GM19395 (cell line): ENCODE measurements at regions not wholly inside any gene's neighbourhood (a gene's known extent, or its start where the extent isn't known, plus 50 kb on each side); places are given as distances from the start of the nearest gene placed in this dataset.
"Not testable (repeated sequence)": the region's sequence is repeated elsewhere in the genome, so short reads cannot be mapped to it uniquely, and the experiment has no call there.

ENCODE experiments used
- ATAC-seq: cut with Tn5 transposase; IDR thresholded peaks from one replicate; pipeline ENCODE4 v1.9.1; 2021; ENCODE audit warnings: mild to moderate bottlenecking, moderate library complexity; ENCODE audit not compliant: unreplicated experiment

- ATAC-seq, result no peak
Observed at GRCh38 chr21:27808923-27809322, 842.0 kb upstream of the ADAMTS5 start.

GRCh38 chr21:27807596-27807995 lies 840.7 kb upstream of the ADAMTS5 start:
- no peak for ATAC-seq

GRCh38 chr21:27806281-27806680 lies 839.4 kb upstream of the ADAMTS5 start:
- ATAC-seq, result no peak

- no peak for ATAC-seq
Observed at GRCh38 chr21:27805696-27806095, 838.8 kb upstream of the ADAMTS5 start.

- no peak for ATAC-seq
Observed at GRCh38 chr21:27804515-27804914, 837.6 kb upstream of the ADAMTS5 start.

GRCh38 chr21:27803571-27803970 lies 836.7 kb upstream of the ADAMTS5 start:
- ATAC-seq, result no peak

- no peak for ATAC-seq
Observed at GRCh38 chr21:27802816-27803475, 836.1 kb upstream of the ADAMTS5 start.

GRCh38 chr21:27799861-27800260 lies 833.0 kb upstream of the ADAMTS5 start:
- ATAC-seq, result no peak

GRCh38 chr21:27796106-27796505 lies 829.2 kb upstream of the ADAMTS5 start:
- ATAC-seq, result no peak

GRCh38 chr21:27795418-27795817 lies 828.5 kb upstream of the ADAMTS5 start:
- no peak for ATAC-seq

- ATAC-seq, result no peak
Observed at GRCh38 chr21:27793901-27794300, 827.0 kb upstream of the ADAMTS5 start.

- no peak for ATAC-seq
Observed at GRCh38 chr21:27787046-27787445, 820.2 kb upstream of the ADAMTS5 start.

GRCh38 chr21:27779606-27780005 lies 812.7 kb upstream of the ADAMTS5 start:
- ATAC-seq, result no peak

- ATAC-seq, result no peak
Observed at GRCh38 chr21:27776925-27777553, 810.2 kb upstream of the ADAMTS5 start.

- ATAC-seq, result no peak
Observed at GRCh38 chr21:27772816-27773215, 805.9 kb upstream of the ADAMTS5 start.

GRCh38 chr21:27771938-27772483 lies 805.1 kb upstream of the ADAMTS5 start:
- ATAC-seq, result no peak

- no peak for ATAC-seq
Observed at GRCh38 chr21:27769763-27770162, 802.9 kb upstream of the ADAMTS5 start.

GRCh38 chr21:27768046-27768637 lies 801.3 kb upstream of the ADAMTS5 start:
- ATAC-seq, result not testable (repeated sequence)

GRCh38 chr21:27764056-27764455 lies 797.2 kb upstream of the ADAMTS5 start:
- ATAC-seq, result no peak

GRCh38 chr21:27761623-27762022 lies 794.7 kb upstream of the ADAMTS5 start:
- ATAC-seq, result no peak

GRCh38 chr21:27759820-27760219 lies 792.9 kb upstream of the ADAMTS5 start:
- no peak for ATAC-seq

GRCh38 chr21:27759091-27759659 lies 792.3 kb upstream of the ADAMTS5 start:
- ATAC-seq, result no peak
